PC-3 (cell line): ENCODE measurements at regions not wholly inside any gene's neighbourhood (a gene's known extent, or its start where the extent isn't known, plus 50 kb on each side); places are given as distances from the start of the nearest gene placed in this dataset.

ENCODE experiments used
- CTCF ChIP-seq: fragments of 300-600 bp; sonication (generic); conservative IDR thresholded peaks from 2 replicates; pipeline ENCODE4 v1.5.1; 2017; ENCODE audit warnings: antibody characterized with exemption, low read depth, mild to moderate bottlenecking, low read length
- EZH2 ChIP-seq: fragments of 300-600 bp; sonication (generic); IDR thresholded peaks from one replicate; pipeline ENCODE4 v1.6.1; 2017; ENCODE audit warnings: antibody characterized with exemption, mild to moderate bottlenecking, low read length; ENCODE audit not compliant: unreplicated experiment
- EZH2phosphoT487 ChIP-seq: fragments of 300-600 bp; sonication (generic); IDR thresholded peaks from 2 replicates; pipeline ENCODE4 v1.6.1; 2018; ENCODE audit warnings: mild to moderate bottlenecking, antibody characterized with exemption, low read length, borderline replicate concordance

- TF ChIP-seq CTCF (no peak), EZH2 (no peak), EZH2phosphoT487 (no peak)
These were observed 348.3 kb downstream of the GALC start for GRCh38 chr14:87644689-87645088.
